ENCODE measurements at regions not wholly inside any gene's neighbourhood (a gene's known extent, or its start where the extent isn't known, plus 50 kb on each side); places are given as distances from the start of the nearest gene placed in this dataset.

- Histone ChIP-seq H3K18ac (ENCODE audit: insufficient read length, low read depth, low read length) (no peak overlapping the region), H3K9me3 (ENCODE audit: control insufficient read depth, low read depth, low read length) (no peaks in the 10 kb centered on the region), H3K4me1 (ENCODE audit: insufficient read depth, low read length) (no peaks in the 10 kb centered on the region), H3K27ac (ENCODE audit: insufficient read length, low read depth, low read length) (no peak overlapping the region), H4K20me1 (ENCODE audit: control insufficient read depth, insufficient read depth, insufficient read length) (no peaks in the 10 kb centered on the region), H2BK15ac (ENCODE audit: low read depth, low read length) (no peak overlapping the region), H3K56ac (ENCODE audit: insufficient read length, low read depth, low read length) (no peak overlapping the region), H4K91ac (ENCODE audit: insufficient read length, low read depth, low read length) (no peak overlapping the region), H2BK120ac (ENCODE audit: low read depth, low read length, poor library complexity, severe bottlenecking) (no peak overlapping the region), H3K4ac (ENCODE audit: low read depth, low read length) (no peak overlapping the region), H3K27me3 (ENCODE audit: insufficient read depth, low read length) (no peaks in the 10 kb centered on the region), H2BK12ac (ENCODE audit: insufficient read length, low read depth, low read length) (no peak overlapping the region), H3K4me2 (ENCODE audit: insufficient read depth, insufficient read length, low read length) (no peak overlapping the region), H3K9ac (ENCODE audit: extremely low read depth, insufficient read length, low read length) (no peak overlapping the region), H2BK20ac (ENCODE audit: low read depth, low read length, poor library complexity, severe bottlenecking) (no peak overlapping the region), H3K14ac (ENCODE audit: insufficient read depth, low read length) (no peak overlapping the region), H3K79me2 (ENCODE audit: insufficient read depth, low read length) (no peaks in the 10 kb centered on the region), H3K23ac (ENCODE audit: insufficient read length, low read depth, low read length) (no peak overlapping the region), H2BK5ac (ENCODE audit: insufficient read length, low read length) (no peak overlapping the region), H2AK5ac (ENCODE audit: insufficient read length, low read length) (no peak overlapping the region), H3K23me2 (ENCODE audit: insufficient read length, low read depth, low read length, poor library complexity, severe bottlenecking) (no peaks in the 10 kb centered on the region), H4K8ac (replicated peaks; ENCODE audit: insufficient read length, low read depth, low read length) (no peak overlapping the region), H3T11ph (ENCODE audit: low read length) (no peak overlapping the region), H2AFZ (ENCODE audit: low read length) (no peak overlapping the region), H3K79me1 (ENCODE audit: insufficient read depth, low read depth, low read length, poor library complexity, severe bottlenecking) (no peaks in the 10 kb centered on the region), H4K5ac (ENCODE audit: insufficient read length, low read depth, low read length) (no peak overlapping the region)
- H3K36me3 Mint-ChIP-seq (ENCODE audit: insufficient read depth in 1 of 3, low read depth in 3 of 3) = peaks cover 0 to 5% (median 0%) of the 10 kb centered on the region in 3 experiments; a peak in 2 of 7 replicates
- no peak overlapping the region for H3K27ac Mint-ChIP-seq
- DNase-seq = no peak
- peaks cover 2 to 9% of the 10 kb centered on the region in 2 experiments; a peak in 2 of 4 replicates for H3K4me1 Mint-ChIP-seq
- peaks cover 6 to 13% of the 10 kb centered on the region in 2 experiments; a peak in 4 of 5 replicates for H3K9me3 Mint-ChIP-seq
- no CpG with 5 or more reads among the region's 4 CpGs for WGBS (ENCODE audit: extremely low coverage, insufficient read length, low lambda C conversion rate)
- H3K27me3 Mint-ChIP-seq (ENCODE audit: low read depth) = no peaks in the 10 kb centered on the region
- H3K4me3 Mint-ChIP-seq = no peak overlapping the region
- TF ChIP-seq, protein P1, sequence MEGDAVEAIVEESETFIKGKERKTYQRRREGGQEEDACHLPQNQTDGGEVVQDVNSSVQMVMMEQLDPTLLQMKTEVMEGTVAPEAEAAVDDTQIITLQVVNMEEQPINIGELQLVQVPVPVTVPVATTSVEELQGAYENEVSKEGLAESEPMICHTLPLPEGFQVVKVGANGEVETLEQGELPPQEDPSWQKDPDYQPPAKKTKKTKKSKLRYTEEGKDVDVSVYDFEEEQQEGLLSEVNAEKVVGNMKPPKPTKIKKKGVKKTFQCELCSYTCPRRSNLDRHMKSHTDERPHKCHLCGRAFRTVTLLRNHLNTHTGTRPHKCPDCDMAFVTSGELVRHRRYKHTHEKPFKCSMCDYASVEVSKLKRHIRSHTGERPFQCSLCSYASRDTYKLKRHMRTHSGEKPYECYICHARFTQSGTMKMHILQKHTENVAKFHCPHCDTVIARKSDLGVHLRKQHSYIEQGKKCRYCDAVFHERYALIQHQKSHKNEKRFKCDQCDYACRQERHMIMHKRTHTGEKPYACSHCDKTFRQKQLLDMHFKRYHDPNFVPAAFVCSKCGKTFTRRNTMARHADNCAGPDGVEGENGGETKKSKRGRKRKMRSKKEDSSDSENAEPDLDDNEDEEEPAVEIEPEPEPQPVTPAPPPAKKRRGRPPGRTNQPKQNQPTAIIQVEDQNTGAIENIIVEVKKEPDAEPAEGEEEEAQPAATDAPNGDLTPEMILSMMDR (conservative IDR thresholded peaks at IDR 0.05) = no peak
These were observed 133.4 kb downstream of the HRH4 start for GRCh38 chr18:24593886-24594285.
